Breast epithelium (tissue), 3 donors: ENCODE measurements at regions not wholly inside any gene's neighbourhood (a gene's known extent, or its start where the extent isn't known, plus 50 kb on each side); places are given as distances from the start of the nearest gene placed in this dataset.

ENCODE experiments used
- CTCF ChIP-seq, 3 donors: fragments of 450-650 bp; IDR thresholded peaks; one replicate each; pipeline ENCODE4 v1.5.1; 2016 to 2017; ENCODE audit warnings: antibody characterized with exemption in 3 of 3, mild to moderate bottlenecking in 3 of 3, moderate library complexity in 3 of 3
- POLR2AphosphoS5 ChIP-seq, 3 donors: sonication (generic); formaldehyde crosslinking; IDR thresholded peaks; one replicate each; pipeline ENCODE4 v1.6.1; 2017; ENCODE audit warnings: antibody characterized with exemption in 3 of 3

DNA sequence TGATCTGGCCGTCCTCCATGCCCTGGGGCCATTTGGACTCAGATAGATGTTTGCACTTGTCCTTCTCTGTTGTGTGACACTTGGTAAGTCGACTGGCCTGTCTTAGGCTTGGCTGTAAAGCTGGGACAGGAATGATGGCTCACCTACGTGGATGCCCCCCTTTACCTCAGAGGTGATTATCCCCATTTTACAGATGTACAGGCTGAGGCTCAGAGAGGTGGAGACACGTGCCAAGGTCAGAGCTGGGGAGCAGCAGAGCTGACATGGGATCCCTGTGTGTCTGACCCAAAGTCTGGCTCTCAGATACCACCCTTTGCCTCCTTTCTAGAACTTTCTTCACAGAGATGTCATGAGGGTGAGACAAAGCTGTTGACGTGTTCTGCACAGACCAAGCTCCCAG lies 71.3 kb upstream of the CIBAR2 start:
- TF ChIP-seq CTCF (IDR thresholded peaks at IDR 0.05) (no peak), POLR2AphosphoS5 (IDR thresholded peaks at IDR 0.05) (no peak)
